Osteocyte (in vitro differentiated cells): ENCODE measurements at regions not wholly inside any gene's neighbourhood (a gene's known extent, or its start where the extent isn't known, plus 50 kb on each side); places are given as distances from the start of the nearest gene placed in this dataset.

Experiments
- DNase-seq: peaks from one replicate; pipeline ENCODE4 v3.0.0; 2021; ENCODE audit warnings: mixed read lengths; ENCODE audit not compliant: unreplicated experiment; ENCODE audit errors: extremely low spot score
- H3K27ac Mint-ChIP-seq: one replicate; pipeline ENCODE4 v1.8.0; 2021; ENCODE audit warnings: mild to moderate bottlenecking, mixed read lengths; ENCODE audit not compliant: unreplicated experiment
- H3K27me3 Mint-ChIP-seq: one replicate; pipeline ENCODE4 v1.8.0; 2021; ENCODE audit warnings: mixed read lengths; ENCODE audit not compliant: unreplicated experiment
- H3K36me3 Mint-ChIP-seq: one replicate; pipeline ENCODE4 v1.8.0; 2021; ENCODE audit warnings: mixed read lengths; ENCODE audit not compliant: unreplicated experiment
- H3K4me1 Mint-ChIP-seq: one replicate; pipeline ENCODE4 v1.8.0; 2021; ENCODE audit warnings: mixed read lengths; ENCODE audit not compliant: unreplicated experiment
- H3K4me3 Mint-ChIP-seq: one replicate; pipeline ENCODE4 v1.8.0; 2021; ENCODE audit warnings: mild to moderate bottlenecking, moderate library complexity, mixed read lengths; ENCODE audit not compliant: unreplicated experiment
- H3K9me3 Mint-ChIP-seq: one replicate; pipeline ENCODE4 v1.8.0; 2021; ENCODE audit warnings: mixed read lengths; ENCODE audit not compliant: unreplicated experiment
- TF ChIP-seq, protein P1 (sequence below): fragments of 200-600 bp; sonication (generic); IDR thresholded peaks from 2 replicates; pipeline ENCODE4 v1.5.0; 2021; ENCODE audit warnings: antibody characterized with exemption, mild to moderate bottlenecking, moderate library complexity

DNA sequence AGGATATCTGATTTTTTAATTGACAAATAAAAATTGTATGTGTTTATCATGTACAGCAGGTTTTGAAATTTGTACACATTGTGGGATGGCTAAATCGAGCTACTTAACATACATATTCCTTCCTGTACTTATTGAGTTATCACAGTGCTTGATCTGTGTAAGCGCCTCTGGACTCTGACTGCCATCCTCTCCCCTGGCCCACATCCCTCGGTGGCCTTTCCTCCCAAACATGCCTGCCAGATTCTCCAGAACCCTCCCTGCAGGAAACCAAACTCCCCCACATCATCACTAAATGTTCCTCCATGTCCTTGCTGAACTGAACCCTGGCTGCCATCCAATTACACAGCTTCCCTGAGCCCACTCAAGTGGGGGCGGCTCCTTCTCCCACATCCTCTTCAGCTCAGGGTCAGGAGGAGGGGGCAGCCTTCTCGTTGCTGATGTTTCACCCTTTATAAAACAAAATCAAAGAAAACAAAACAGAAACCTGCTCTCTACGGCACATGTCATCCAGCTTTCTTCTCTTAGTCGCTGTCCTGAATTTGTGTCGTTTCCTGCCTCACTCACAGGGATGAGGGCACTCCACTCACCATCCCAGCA lies 97.1 kb upstream of the SPATA13 start:
- no peak overlapping the region for H3K27ac Mint-ChIP-seq
- H3K27me3 Mint-ChIP-seq: peaks cover 2% of the 10 kb centered on the region
- H3K4me3 Mint-ChIP-seq: no peak overlapping the region
- peaks cover 5% of the 10 kb centered on the region for H3K4me1 Mint-ChIP-seq
- H3K9me3 Mint-ChIP-seq: no peaks in the 10 kb centered on the region
- DNase-seq: no peak
- no peaks in the 10 kb centered on the region for H3K36me3 Mint-ChIP-seq
- TF ChIP-seq, protein P1, sequence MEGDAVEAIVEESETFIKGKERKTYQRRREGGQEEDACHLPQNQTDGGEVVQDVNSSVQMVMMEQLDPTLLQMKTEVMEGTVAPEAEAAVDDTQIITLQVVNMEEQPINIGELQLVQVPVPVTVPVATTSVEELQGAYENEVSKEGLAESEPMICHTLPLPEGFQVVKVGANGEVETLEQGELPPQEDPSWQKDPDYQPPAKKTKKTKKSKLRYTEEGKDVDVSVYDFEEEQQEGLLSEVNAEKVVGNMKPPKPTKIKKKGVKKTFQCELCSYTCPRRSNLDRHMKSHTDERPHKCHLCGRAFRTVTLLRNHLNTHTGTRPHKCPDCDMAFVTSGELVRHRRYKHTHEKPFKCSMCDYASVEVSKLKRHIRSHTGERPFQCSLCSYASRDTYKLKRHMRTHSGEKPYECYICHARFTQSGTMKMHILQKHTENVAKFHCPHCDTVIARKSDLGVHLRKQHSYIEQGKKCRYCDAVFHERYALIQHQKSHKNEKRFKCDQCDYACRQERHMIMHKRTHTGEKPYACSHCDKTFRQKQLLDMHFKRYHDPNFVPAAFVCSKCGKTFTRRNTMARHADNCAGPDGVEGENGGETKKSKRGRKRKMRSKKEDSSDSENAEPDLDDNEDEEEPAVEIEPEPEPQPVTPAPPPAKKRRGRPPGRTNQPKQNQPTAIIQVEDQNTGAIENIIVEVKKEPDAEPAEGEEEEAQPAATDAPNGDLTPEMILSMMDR: no peak

DNA sequence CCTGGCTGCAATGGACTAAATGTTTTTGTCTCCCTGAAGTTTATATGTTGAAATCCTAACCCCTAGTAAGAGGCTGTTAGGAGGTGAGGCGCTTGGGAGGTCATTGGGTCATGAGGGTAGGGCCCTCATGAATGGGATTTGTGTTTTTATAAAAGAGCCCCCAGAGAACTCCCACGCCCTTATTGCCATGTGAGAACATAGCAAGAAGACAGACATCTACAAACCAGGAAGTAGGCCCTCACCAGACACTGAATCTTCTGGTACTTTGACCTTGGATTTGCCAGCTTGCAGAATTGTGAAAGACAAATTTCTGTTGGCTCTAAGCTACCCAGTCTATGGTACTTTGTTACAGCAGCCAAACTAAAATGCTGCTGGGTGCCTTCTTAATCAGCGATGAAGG lies 96.1 kb upstream of the SPATA13 start:
- no peak overlapping the region for H3K27ac Mint-ChIP-seq
- H3K36me3 Mint-ChIP-seq: no peaks in the 10 kb centered on the region
- peaks cover 5% of the 10 kb centered on the region for H3K4me1 Mint-ChIP-seq
- H3K4me3 Mint-ChIP-seq: no peak overlapping the region
- H3K9me3 Mint-ChIP-seq: no peaks in the 10 kb centered on the region
- DNase-seq: no peak
- TF ChIP-seq, protein P1: no peak
- peaks cover 2% of the 10 kb centered on the region for H3K27me3 Mint-ChIP-seq

DNA sequence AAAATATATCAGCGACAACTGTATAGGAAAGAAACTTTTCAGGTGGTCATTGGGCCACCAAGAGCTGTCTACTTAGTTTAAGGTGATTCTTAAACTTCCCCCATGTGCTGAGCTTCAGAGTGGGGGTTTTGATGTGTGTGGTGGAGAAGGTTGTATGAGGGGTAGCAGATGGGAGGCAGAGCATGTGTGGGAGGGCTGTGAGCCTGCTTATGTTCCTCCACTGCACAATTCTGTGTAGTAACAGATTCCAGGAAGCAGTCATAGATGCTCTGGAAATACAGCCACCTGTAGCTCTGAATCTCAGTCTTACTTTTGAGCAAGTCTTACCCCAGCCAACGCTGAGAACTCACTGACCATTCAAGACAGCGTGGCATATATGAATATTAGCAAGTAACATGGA lies 95.3 kb upstream of the SPATA13 start:
- H3K27ac Mint-ChIP-seq: no peak overlapping the region
- DNase-seq: no peak
- no peak overlapping the region for H3K4me3 Mint-ChIP-seq
- H3K9me3 Mint-ChIP-seq: no peaks in the 10 kb centered on the region
- H3K27me3 Mint-ChIP-seq: peaks cover 4% of the 10 kb centered on the region
- H3K36me3 Mint-ChIP-seq: no peaks in the 10 kb centered on the region
- H3K4me1 Mint-ChIP-seq: peaks cover 5% of the 10 kb centered on the region
- TF ChIP-seq, protein P1: no peak

DNA sequence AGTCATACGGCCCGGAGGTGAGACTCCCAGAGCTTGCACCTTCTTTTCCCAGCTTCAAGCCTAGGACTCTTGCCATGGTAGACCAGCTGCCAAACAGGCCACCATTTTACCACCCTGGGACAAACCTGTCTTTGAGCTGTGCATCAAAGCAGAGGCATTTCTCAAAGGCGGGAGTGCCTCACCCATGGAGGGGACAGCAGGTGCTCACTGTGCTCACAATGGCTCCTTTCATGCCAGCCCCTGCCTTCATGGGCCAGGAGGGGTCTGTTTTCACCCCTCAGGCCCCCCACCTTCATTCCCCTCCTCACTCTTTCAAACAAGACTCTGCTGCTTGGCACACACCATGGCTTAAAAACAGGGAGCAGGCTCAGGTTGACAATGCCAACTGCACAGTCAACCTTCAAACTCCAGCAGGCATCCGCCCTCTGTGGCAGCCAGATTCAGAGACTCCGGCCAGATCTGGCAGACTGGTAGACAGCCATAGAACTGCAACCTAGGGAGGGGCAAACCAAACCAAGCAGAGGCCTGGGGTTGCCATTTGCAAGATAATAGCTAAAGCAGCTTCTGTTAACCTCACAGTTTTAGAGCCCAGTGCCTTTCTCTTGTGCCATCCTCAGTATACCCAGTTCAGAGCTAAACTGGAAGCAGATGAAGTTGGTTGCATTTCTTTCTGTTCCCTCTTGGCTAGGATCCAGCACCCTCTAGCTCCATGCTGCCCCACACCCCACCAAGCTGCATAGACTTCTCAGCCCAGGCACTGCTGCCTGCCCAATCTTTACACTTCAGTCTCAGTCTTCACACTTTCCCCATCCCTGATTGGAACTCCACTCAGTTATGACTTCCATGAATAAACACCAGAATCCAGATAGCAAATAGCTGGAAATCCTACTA lies 93.9 kb upstream of the SPATA13 start:
- Mint-ChIP-seq H3K27me3 (peaks cover 7% of the 10 kb centered on the region), H3K9me3 (no peaks in the 10 kb centered on the region), H3K27ac (no peak overlapping the region), H3K4me1 (peaks cover 5% of the 10 kb centered on the region), H3K36me3 (no peaks in the 10 kb centered on the region), H3K4me3 (no peak overlapping the region)
- DNase-seq: no peak
- TF ChIP-seq, protein P1: no peak

DNA sequence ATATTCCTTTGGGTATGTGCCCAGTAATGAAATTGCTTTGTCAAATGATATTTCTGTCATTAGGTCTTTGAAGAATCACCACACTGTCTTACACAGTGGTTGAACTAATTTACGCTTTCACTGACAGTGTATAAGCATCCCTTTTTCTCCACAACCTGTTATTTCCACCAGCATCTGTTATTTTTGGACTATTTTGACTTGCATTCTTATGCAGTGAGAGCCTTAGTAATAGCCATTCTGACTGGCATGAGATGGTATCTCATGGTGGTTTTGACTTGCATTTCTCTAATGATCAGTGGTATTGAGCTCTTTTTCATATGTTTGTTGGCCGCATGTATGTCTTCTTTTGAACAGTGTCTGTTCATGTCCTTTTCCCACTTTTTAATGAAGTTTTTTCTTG lies 92.0 kb upstream of the SPATA13 start:
- Mint-ChIP-seq H3K36me3 (no peaks in the 10 kb centered on the region), H3K27ac (no peak overlapping the region), H3K9me3 (no peaks in the 10 kb centered on the region), H3K4me1 (peaks cover 5% of the 10 kb centered on the region), H3K27me3 (peaks cover 7% of the 10 kb centered on the region), H3K4me3 (no peak overlapping the region)
- TF ChIP-seq, protein P1: no peak
- no peak for DNase-seq
